ENCODE measurements at regions not wholly inside any gene's neighbourhood (a gene's known extent, or its start where the extent isn't known, plus 50 kb on each side); places are given as distances from the start of the nearest gene placed in this dataset.

DNA sequence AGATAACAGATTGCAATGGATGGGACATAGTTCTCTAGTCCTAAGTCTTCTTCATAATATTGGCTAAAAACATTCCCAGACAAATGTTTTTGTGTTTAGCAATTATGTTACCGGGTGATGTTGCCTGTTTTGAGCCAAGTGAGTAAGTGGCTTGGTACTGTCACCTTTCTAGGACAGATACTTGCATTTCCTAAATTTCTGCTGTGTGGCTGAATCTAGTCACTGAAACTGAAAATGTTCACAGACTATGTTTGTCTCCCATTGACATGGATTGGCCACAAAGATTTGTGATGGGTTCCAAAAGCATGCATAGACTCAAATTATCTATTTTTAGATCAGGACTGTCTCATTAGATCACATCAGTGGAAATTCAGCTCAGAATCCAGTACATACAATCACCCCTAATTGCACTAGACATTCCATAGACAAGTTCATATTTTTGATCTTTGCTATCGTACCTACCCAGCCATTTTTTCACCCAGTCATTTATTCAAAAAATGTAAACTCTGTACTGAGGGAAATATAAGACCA is 1222.1 kb upstream of the AUTS2 start:
- TF ChIP-seq EZH2 (IDR thresholded peaks at IDR 0.05; ENCODE audit: insufficient read depth, poor library complexity, severe bottlenecking) (no peak), EZH2phosphoT487 (IDR thresholded peaks at IDR 0.05; ENCODE audit: insufficient read depth, low read depth) (no peak)

Measured in GM23248 (cell line).